ENCODE measurements at regions not wholly inside any gene's neighbourhood (a gene's known extent, or its start where the extent isn't known, plus 50 kb on each side); places are given as distances from the start of the nearest gene placed in this dataset.

DNA sequence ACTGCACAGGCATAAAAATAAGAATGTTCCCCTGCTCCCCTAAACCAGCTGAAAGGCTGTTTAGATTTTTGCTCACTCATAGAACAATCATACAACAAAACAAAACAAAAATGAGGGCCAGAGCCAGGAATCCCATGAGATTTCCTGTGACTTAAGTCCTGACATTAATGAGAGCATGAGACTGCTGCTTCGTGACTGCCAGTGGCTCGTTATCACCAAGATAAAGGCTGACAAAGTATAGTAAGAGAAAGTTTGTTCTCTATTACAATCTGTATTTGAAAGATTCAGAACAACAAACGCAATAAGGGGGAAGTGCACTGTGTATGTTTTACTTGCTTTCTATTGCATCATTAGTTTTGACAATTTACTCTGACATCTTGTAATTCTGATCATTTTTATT is 837.1 kb upstream of the C9orf72 start:
- DNase-seq, result peak; percentile 24
- no peaks in the 10 kb centered on the region for H3K36me3 ChIP-seq
- peak overlapping the region; percentile 19 for H3K4me3 ChIP-seq (ENCODE audit: low read depth, low read length)
- peaks cover 9% of the 10 kb centered on the region for H3K4me1 ChIP-seq
- no peaks in the 10 kb centered on the region for H3K27me3 ChIP-seq
- H3K9me3 ChIP-seq, result no peaks in the 10 kb centered on the region
- TF ChIP-seq, protein P1, sequence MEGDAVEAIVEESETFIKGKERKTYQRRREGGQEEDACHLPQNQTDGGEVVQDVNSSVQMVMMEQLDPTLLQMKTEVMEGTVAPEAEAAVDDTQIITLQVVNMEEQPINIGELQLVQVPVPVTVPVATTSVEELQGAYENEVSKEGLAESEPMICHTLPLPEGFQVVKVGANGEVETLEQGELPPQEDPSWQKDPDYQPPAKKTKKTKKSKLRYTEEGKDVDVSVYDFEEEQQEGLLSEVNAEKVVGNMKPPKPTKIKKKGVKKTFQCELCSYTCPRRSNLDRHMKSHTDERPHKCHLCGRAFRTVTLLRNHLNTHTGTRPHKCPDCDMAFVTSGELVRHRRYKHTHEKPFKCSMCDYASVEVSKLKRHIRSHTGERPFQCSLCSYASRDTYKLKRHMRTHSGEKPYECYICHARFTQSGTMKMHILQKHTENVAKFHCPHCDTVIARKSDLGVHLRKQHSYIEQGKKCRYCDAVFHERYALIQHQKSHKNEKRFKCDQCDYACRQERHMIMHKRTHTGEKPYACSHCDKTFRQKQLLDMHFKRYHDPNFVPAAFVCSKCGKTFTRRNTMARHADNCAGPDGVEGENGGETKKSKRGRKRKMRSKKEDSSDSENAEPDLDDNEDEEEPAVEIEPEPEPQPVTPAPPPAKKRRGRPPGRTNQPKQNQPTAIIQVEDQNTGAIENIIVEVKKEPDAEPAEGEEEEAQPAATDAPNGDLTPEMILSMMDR (IDR thresholded peaks at IDR 0.05; ENCODE audit: low read depth, low read length), result no peak

DNA sequence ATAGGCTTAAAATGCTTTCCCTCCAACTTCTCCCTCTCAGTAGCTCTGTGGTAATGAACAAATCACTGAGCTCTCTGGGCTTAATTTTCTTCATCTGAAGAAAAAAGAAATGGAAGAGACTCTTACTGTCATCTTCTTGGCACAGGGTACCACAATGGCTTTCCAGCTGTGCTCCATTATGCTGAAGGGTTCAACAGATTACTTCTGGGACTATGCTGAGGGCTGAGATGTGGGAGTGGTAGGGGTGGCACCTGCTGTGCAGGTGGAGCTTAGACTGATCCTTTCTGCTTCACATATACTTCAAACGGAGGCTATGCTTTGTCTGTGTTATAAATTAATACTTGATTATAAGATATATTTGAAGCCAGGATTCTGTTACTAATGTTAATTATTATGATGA is 840.2 kb upstream of the C9orf72 start:
- TF ChIP-seq, protein P1 (IDR thresholded peaks at IDR 0.05; ENCODE audit: low read depth, low read length), result no peak
- Histone ChIP-seq H3K36me3 (no peaks in the 10 kb centered on the region), H3K9me3 (no peaks in the 10 kb centered on the region), H3K27me3 (no peaks in the 10 kb centered on the region), H3K4me3 (ENCODE audit: low read depth, low read length) (no peak overlapping the region), H3K4me1 (peaks cover 6% of the 10 kb centered on the region)
- no peak for DNase-seq

DNA sequence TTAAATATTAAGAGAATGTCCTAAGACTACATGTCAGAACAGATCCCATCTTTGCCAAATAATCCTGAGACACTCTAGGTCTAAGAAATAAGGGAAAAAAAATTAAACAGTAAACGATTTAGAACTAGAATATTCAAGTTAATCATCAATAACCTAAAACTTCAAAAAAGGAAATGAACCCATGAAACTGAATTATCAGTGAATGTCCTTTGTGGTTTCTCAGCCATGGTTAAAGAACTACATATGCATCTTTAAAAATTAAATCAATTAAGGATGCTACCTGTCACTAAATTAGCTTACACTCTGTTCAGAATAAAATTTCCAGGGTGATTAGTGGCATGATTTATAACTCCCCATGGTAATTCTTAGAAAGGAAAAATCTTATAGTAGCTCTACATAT is 850.0 kb upstream of the C9orf72 start:
- TF ChIP-seq, protein P1 (IDR thresholded peaks at IDR 0.05; ENCODE audit: low read depth, low read length), result no peak
- H3K9me3 ChIP-seq, result no peaks in the 10 kb centered on the region
- H3K27me3 ChIP-seq, result no peaks in the 10 kb centered on the region
- no peak overlapping the region for H3K4me3 ChIP-seq (ENCODE audit: low read depth, low read length)
- no peaks in the 10 kb centered on the region for H3K4me1 ChIP-seq
- no peaks in the 10 kb centered on the region for H3K36me3 ChIP-seq
- DNase-seq, result no peak

DNA sequence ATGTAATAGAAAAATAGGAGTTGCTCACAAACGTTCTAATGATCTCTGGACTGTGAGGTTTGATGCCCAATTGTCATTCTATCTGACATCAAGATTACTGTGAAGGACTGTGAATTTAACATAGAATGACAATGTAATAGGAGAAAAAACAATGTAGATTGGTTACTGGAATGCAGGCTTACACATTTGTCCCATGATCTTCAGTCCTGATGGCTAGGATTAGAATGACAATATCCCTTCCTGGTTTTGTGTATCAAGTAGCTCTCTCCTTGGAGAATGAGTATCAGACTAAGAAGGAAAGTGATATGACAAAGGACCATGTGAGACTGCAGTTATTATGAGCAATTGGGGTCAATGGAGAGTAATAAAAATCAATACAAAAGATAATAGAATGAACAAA is 862.2 kb upstream of the C9orf72 start:
- no peak for DNase-seq
- H3K36me3 ChIP-seq, result no peaks in the 10 kb centered on the region
- no peak overlapping the region for H3K4me3 ChIP-seq (ENCODE audit: low read depth, low read length)
- no peaks in the 10 kb centered on the region for H3K9me3 ChIP-seq
- no peaks in the 10 kb centered on the region for H3K4me1 ChIP-seq
- no peaks in the 10 kb centered on the region for H3K27me3 ChIP-seq
- TF ChIP-seq, protein P1 (IDR thresholded peaks at IDR 0.05; ENCODE audit: low read depth, low read length), result no peak

DNA sequence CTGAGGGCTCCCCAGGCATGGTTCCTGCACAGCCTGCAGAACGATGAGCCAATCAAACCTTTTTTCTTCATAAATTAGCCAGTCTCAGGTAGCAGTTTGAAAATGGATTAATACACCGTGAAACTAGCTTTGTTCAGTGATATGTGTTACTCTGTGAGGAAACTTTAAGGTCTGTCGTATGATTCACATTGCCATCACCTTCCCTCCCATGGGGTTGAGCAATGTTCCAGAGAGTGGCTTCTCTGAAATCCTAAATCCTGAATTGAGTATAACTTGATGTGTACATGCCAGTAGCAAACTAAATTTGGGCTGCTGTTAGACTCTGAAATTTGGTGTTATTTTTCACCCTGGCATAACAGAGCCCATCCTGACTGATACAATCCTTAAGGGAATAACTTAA is 866.4 kb upstream of the C9orf72 start:
- Histone ChIP-seq H3K4me3 (ENCODE audit: low read depth, low read length) (no peak overlapping the region), H3K36me3 (no peaks in the 10 kb centered on the region), H3K9me3 (no peaks in the 10 kb centered on the region), H3K4me1 (no peaks in the 10 kb centered on the region), H3K27me3 (no peaks in the 10 kb centered on the region)
- TF ChIP-seq, protein P1 (IDR thresholded peaks at IDR 0.05; ENCODE audit: low read depth, low read length), result no peak
- DNase-seq, result no peak

DNA sequence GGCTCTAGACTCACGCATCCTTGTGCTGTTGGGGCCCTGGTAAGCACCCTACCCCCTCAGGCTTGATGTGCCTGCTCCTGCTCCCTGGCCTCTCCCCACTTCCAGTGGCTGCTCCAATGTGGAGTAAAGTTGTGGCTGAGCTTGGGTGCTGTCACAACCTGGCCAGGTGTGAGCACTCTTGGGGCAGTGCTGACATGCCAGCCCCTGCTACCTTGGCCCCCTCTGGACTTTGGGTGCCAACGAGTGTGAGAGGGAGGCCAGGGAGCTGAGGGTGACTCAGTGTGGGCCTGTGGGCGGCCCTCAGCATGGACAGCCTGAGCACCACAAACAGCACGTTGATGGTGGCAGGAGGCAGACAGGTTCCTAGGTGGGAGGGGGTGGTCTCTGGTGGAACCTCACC is 870.2 kb upstream of the C9orf72 start:
- TF ChIP-seq, protein P1 (IDR thresholded peaks at IDR 0.05; ENCODE audit: low read depth, low read length), result no peak
- no peak for DNase-seq

More for the DNA sequence above, 870.2 kb upstream of the C9orf72 start:
- no peaks in the 10 kb centered on the region for H3K36me3 ChIP-seq
- H3K27me3 ChIP-seq, result no peaks in the 10 kb centered on the region
- H3K9me3 ChIP-seq, result no peaks in the 10 kb centered on the region
- H3K4me1 ChIP-seq, result no peaks in the 10 kb centered on the region
- no peak overlapping the region for H3K4me3 ChIP-seq (ENCODE audit: low read depth, low read length)
